Activated naive CD4-positive, alpha-beta T cell treated with anti-CD3 and anti-CD28 coated beads, Interleukin-2, amount 50 U/mL, for 16 hours (primary cell): ENCODE measurements at regions not wholly inside any gene's neighbourhood (a gene's known extent, or its start where the extent isn't known, plus 50 kb on each side); places are given as distances from the start of the nearest gene placed in this dataset.
"Not testable (repeated sequence)": the region's sequence is repeated elsewhere in the genome, so short reads cannot be mapped to it uniquely, and the experiment has no call there.

Source experiments
- DNase-seq: peaks from one replicate; pipeline ENCODE4 v3.0.0-alpha.2; 2020

DNA sequence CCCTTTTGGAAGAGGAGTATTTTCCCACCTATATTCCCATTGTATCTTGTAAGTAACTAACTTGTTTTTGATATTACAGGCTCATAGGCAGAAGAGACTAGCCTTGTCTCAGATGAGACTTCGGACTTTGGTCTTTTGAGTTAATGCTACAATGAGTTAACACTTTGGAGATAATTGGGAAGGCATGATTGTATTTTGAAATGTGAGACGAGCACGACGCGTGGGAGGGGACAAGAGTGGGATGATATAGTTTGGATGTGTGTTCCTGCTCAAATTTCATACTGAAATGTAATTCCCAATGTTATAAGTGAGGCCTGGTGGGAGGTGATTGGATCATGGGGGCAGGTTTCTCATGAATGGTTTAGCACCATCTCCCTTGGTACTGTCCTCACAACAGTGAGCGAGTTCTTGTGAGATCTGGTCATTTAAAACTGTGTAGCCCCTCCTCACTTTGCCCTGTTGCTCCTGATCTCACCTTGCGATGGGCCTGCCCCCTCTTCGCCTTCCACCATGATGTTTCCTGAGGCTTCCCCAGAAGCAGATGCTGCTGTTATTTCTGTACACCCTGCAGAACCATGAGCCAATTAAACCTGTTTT, 721.5 kb upstream of the CTNND2 start:
- DNase-seq: no peak

GRCh38 chr5:12624776-12625560, 720.7 kb upstream of the CTNND2 start:
- DNase-seq: no peak

- DNase-seq: no peak
Observed at GRCh38 chr5:12623408-12623807, 719.2 kb upstream of the CTNND2 start.

DNA sequence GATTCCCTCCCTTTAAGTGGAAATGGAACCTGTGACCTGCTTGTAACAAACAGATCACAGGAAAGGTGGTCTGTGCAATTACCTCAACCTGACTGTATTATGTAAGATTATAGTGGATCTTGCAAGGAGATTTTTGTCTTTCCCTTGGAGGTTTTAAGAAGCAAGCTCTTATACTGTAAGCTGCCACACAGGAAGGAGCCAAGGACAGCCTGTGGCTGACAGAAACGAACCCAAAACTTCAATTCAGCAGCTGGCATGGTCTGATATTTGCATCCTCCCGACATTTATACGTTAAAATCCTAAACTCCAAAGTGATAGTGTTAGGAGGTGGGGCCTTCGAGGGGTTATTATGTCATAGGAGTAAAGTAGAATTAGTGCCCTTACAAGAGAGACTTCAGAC, 711.8 kb upstream of the CTNND2 start:
- no peak for DNase-seq

- no peak for DNase-seq
Observed at GRCh38 chr5:12615141-12615820, 711.0 kb upstream of the CTNND2 start.

DNA sequence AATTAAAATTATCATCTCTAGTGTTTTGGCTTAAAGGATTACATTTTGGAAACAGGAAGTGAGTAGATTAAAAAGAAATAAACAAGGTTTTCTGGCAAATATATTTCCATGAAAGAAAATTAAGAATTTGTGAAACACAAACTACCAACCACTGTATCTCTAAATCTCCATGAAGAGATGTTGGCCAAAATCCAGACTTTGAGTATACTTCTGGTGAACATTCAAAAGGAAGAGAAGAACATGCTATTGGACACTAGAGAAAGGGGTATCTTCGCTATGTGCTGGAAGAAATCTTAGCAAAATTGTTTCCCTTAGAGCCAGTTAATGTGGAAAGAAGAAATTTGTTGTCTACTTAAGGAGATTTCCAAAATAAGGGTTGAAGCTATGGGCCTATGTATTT, 710.4 kb upstream of the CTNND2 start:
- DNase-seq: no peak

DNA sequence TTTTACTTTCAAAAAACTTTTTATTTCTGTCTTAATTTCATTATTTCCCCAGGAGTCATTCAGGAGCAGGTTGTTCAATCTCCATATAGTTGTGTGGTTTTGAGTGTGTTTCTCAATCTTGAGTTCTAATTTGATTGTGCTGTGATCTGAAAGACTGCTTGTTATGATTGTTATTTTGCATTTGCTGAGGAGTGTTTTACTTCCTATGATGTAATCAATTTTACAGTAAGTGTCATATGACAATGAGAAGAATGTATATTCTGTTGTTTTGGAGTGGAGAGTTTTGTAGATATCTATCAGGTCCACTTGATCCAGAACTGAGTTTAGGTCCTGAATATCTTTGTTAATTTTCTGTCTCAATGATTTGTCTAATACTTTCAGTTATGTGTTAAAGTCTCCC, 706.9 kb upstream of the CTNND2 start:
- DNase-seq: no peak

DNA sequence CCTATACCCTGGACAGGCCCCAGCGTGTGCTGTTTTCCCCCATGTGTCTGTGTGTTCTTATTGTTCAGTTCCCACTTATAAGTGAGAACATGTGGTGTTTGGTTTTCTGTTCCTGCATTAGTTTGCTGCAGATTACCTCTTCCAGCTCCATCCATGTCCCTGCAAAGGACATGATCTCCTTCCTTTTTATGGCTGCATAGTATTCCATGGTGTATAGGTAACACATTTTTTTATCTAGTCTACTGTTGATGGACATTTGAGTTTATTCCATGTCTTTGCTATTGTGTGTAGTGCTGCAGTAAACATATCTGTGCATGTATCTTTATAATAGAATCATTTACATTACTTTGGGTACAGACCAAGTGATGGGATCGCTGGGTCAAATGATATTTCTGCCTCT, 703.6 kb upstream of the CTNND2 start:
- DNase-seq: not testable (repeated sequence)

- no peak for DNase-seq
Observed at GRCh38 chr5:12592228-12592627, 688.0 kb upstream of the CTNND2 start.

DNA sequence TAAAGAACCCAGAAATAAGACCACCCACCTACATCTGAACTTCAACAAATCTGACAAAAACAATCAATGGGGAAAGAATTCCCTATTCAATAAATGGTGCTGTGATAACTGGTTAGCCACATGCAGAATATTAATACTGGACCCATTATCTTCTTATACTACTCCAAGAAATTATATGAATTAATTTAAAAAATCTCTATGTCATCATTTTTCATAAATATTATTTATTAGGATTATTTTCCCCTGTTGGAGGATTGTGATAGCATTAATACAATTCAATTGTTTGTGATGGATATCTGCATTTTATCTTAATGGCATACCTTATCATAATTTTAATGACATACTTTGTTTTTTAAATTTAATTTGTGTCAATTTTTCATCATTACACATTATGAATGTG, 682.2 kb upstream of the CTNND2 start:
- no peak for DNase-seq

GRCh38 chr5:12578803-12579202, 674.6 kb upstream of the CTNND2 start:
- not testable (repeated sequence) for DNase-seq

DNA sequence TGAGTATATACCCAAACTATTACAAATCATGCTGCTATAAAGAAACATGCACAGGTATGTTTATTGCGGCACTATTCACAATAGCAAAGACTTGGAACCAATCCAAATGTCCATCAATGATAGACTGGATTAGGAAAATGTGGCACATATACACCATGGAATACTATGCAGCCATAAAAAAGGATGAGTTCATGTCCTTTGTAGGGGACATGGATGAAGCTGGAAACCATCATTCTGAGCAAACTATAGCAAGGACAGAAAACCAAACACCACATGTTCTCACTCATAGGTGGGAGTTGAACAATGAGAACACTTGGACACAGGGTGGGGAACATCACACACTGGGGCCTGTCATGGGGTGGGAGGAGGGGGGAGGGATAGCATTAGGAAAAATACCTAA, 672.7 kb upstream of the CTNND2 start:
- not testable (repeated sequence) for DNase-seq

GRCh38 chr5:12574298-12575093, 670.2 kb upstream of the CTNND2 start:
- DNase-seq: not testable (repeated sequence)

DNA sequence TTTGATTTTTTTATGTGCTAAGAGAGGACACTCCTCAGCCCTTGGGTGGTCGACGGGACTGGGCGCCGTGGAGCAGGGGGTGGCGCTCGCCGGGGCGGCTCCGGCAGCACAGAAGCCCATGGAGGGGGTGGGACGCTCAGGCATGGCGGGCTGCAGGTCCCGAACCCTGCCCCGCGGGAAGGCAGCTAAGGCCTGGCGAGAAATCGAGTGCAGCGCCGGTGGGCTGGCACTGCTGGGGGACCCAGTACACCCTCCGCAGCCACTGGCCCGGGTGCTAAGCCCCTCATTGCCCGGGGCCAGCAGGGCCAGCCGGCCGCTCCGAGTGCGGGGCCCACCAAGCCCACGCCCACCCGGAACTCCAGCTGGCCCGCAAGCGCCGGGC, 669.7 kb upstream of the CTNND2 start:
- DNase-seq: not testable (repeated sequence)

- no peak for DNase-seq
Observed at GRCh38 chr5:12570688-12571087, 666.4 kb upstream of the CTNND2 start.

- no peak for DNase-seq
Observed at GRCh38 chr5:12566441-12566840, 662.2 kb upstream of the CTNND2 start.

DNA sequence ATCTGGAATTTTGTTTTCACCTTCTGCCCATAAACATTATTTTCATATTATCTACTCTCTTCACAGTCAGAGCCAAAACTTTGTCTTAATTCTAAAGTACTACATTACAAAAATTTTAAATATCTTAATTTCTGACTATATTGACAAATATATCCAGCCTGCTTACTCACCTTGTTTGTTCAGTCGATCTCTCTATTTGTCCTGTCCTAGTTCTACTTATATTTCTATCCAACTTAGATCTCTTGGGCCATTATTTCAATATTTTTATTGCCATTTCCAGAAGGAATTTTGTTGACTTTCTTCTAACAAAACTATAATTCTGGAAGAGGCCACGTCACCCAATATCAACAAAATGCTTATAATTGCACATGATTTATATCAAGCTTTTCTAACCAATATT, 652.8 kb upstream of the CTNND2 start:
- no peak for DNase-seq

GRCh38 chr5:12526113-12526512, 621.9 kb upstream of the CTNND2 start:
- DNase-seq: no peak

GRCh38 chr5:12522116-12522515, 617.9 kb upstream of the CTNND2 start:
- no peak for DNase-seq

GRCh38 chr5:12504983-12505382, 600.7 kb upstream of the CTNND2 start:
- DNase-seq: not testable (repeated sequence)

DNA sequence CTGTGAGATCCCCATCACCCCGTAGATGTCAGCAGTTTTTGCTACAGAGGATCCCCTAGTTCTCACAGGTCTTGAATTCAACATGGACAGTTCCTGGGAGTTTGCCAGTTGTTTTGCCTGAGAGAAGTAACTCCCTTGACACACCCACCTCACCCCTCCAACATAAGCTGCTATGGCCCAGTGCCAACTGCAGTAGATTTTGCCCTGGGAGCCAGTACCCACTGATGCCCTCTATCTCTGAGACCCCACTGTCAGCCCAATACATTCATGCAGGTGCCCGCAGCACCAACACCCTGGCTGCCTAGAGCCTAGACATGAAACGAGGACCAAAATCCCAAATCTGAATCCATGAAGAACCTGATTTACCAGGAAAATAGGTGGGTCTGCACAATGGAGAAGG, 583.9 kb upstream of the CTNND2 start:
- DNase-seq: no peak

GRCh38 chr5:12480487-12480886, 576.2 kb upstream of the CTNND2 start:
- DNase-seq: no peak

DNA sequence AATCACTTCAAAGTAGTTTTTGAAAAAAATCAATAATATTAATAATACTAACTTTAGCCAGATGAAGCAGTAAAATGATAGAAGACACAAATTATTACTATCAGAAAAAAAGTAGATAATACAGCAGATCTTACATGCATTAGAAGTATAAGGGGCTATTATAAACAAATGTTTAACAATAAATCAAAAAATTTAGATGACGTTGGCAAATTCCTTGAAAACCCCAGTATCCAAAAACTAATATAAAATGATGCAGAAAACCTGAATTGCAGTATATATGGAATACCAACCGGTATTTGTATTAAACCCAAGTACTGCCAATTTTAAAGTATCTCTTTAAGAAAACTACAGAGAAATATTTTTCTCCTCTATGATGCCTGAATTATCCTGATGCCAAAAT, 573.3 kb upstream of the CTNND2 start:
- DNase-seq: no peak
